Neural cell (in vitro differentiated cells): ENCODE measurements at regions not wholly inside any gene's neighbourhood (a gene's known extent, or its start where the extent isn't known, plus 50 kb on each side); places are given as distances from the start of the nearest gene placed in this dataset.

Experiments used
- H2AFZ ChIP-seq: fragments of 200-600, 300-800 bp; sonication (generic), shearing (Covaris generic); 2 replicates; pipeline ENCODE4 v1.6.0; 2014; ENCODE audit warnings: low read depth, mild to moderate bottlenecking, antibody characterized with exemption, low read length, moderate library complexity
- H3F3A ChIP-seq: fragments of 200-600 bp; shearing (Covaris generic); 2 replicates; pipeline ENCODE4 v1.6.1; 2016; ENCODE audit warnings: mild to moderate bottlenecking, moderate library complexity, mixed read lengths, antibody characterized with exemption, low read length; ENCODE audit not compliant: insufficient read depth, poor library complexity, severe bottlenecking
- H3K27ac ChIP-seq: fragments of 200-600, 300-800 bp; sonication (generic), shearing (Covaris generic); 2 replicates; pipeline ENCODE4 v1.5.1; 2014; ENCODE audit warnings: mild to moderate bottlenecking, low read length, moderate library complexity
- H3K27me3 ChIP-seq: fragments of 300-800, 200-600 bp; sonication (generic), shearing (Covaris generic); 2 replicates; pipeline ENCODE4 v1.6.0; 2014; ENCODE audit warnings: mild to moderate bottlenecking, low read depth, low read length, moderate library complexity; ENCODE audit not compliant: insufficient read depth
- H3K36me3 ChIP-seq: fragments of 300-800, 200-600 bp; sonication (generic), shearing (Covaris generic); 2 replicates; pipeline ENCODE4 v1.5.1; 2014; ENCODE audit warnings: mild to moderate bottlenecking, antibody characterized with exemption, low read length, moderate library complexity; ENCODE audit not compliant: insufficient read depth
- H3K4me2 ChIP-seq: fragments of 300-800, 200-600 bp; sonication (generic), shearing (Covaris generic); 2 replicates; pipeline ENCODE4 v1.6.0; 2014; ENCODE audit warnings: mild to moderate bottlenecking, low read length
- H3K4me3 ChIP-seq: fragments of 300-800, 200-600 bp; sonication (generic), shearing (Covaris generic); 2 replicates; pipeline ENCODE4 v1.5.1; 2014; ENCODE audit warnings: mild to moderate bottlenecking, low read length, moderate library complexity
- H3K79me2 ChIP-seq: fragments of 200-600 bp; shearing (Covaris generic); replicated peaks from 2 replicates; pipeline ENCODE4 v1.6.0; 2014; ENCODE audit warnings: mild to moderate bottlenecking, low read length, moderate library complexity; ENCODE audit not compliant: insufficient read depth
- H3K9ac ChIP-seq: fragments of 300-800, 200-600 bp; sonication (generic), shearing (Covaris generic); 2 replicates; pipeline ENCODE4 v1.6.1; 2016; ENCODE audit warnings: mild to moderate bottlenecking, low read length, mixed read lengths
- H3K9me2 ChIP-seq: fragments of 200-600 bp; shearing (Covaris generic); 2 replicates; pipeline ENCODE4 v1.6.1; 2016; ENCODE audit warnings: mild to moderate bottlenecking, low read length, mixed read lengths; ENCODE audit not compliant: insufficient read depth
- H3K9me3 ChIP-seq: fragments of 200-600, 300-800 bp; sonication (generic), shearing (Covaris generic); 2 replicates; pipeline ENCODE4 v1.6.1; 2016; ENCODE audit warnings: mild to moderate bottlenecking, mixed run types, low read length, moderate library complexity, mixed read lengths
- H4K20me1 ChIP-seq: fragments of 200-600 bp; shearing (Covaris generic); 2 replicates; pipeline ENCODE4 v1.6.1; 2016; ENCODE audit warnings: mild to moderate bottlenecking, mixed run types; ENCODE audit not compliant: insufficient read depth
- CTCF ChIP-seq: fragments of 450-650 bp; IDR thresholded peaks from 2 replicates; pipeline ENCODE4 v1.5.1; 2014; ENCODE audit warnings: antibody characterized with exemption, mild to moderate bottlenecking, moderate library complexity; ENCODE audit not compliant: poor library complexity, severe bottlenecking
- EP300 ChIP-seq: fragments of 450-650 bp; conservative IDR thresholded peaks from 2 replicates; pipeline ENCODE4 v1.6.1; 2014; ENCODE audit warnings: antibody characterized with exemption, mild to moderate bottlenecking, moderate library complexity; ENCODE audit not compliant: poor library complexity, severe bottlenecking
- EZH2 ChIP-seq: fragments of 200-600, 300-800 bp; shearing (Covaris generic), sonication (generic); IDR thresholded peaks from 2 replicates; pipeline ENCODE4 v1.6.1; 2014; ENCODE audit warnings: antibody characterized with exemption, low read length, borderline replicate concordance, mild to moderate bottlenecking; ENCODE audit not compliant: insufficient read depth, poor library complexity, severe bottlenecking
- MXI1 ChIP-seq: fragments of 450-650 bp; conservative IDR thresholded peaks from 2 replicates; pipeline ENCODE4 v1.6.1; 2014; ENCODE audit warnings: antibody characterized with exemption, mild to moderate bottlenecking; ENCODE audit not compliant: poor library complexity, severe bottlenecking
- POLR2AphosphoS5 ChIP-seq: IDR thresholded peaks from 2 replicates; pipeline ENCODE4 v1.6.1; 2012
- RAD21 ChIP-seq: fragments of 450-650 bp; conservative IDR thresholded peaks from 2 replicates; pipeline ENCODE4 v1.6.1; 2014; ENCODE audit warnings: antibody characterized with exemption, mild to moderate bottlenecking, moderate library complexity
- SMC3 ChIP-seq: fragments of 450-650 bp; conservative IDR thresholded peaks from 2 replicates; pipeline ENCODE4 v1.6.1; 2014; ENCODE audit warnings: antibody characterized with exemption, mild to moderate bottlenecking, moderate library complexity; ENCODE audit not compliant: poor library complexity
- TAF1 ChIP-seq: IDR thresholded peaks from 2 replicates; pipeline ENCODE4 v1.6.1; 2012; ENCODE audit warnings: low read depth
- TF ChIP-seq, protein P1 (sequence below): IDR thresholded peaks from 2 replicates; pipeline ENCODE4 v1.6.1; 2012; ENCODE audit warnings: borderline replicate concordance

- Histone ChIP-seq H3K4me2 (no peak overlapping the region), H4K20me1 (no peaks in the 10 kb centered on the region), H3K9ac (no peak overlapping the region), H3K36me3 (no peaks in the 10 kb centered on the region), H3K79me2 (no peaks in the 10 kb centered on the region), H3K27me3 (no peaks in the 10 kb centered on the region), H3K9me2 (no peaks in the 10 kb centered on the region), H3K9me3 (no peaks in the 10 kb centered on the region), H3K27ac (no peak overlapping the region), H3K4me3 (no peak overlapping the region), H2AFZ (no peak overlapping the region), H3F3A (no peaks in the 10 kb centered on the region)
- TF ChIP-seq TAF1 (no peak), EP300 (no peak), EZH2 (no peak), MXI1 (no peak), RAD21 (no peak), SMC3 (no peak), CTCF (no peak), POLR2AphosphoS5 (no peak)
- TF ChIP-seq, protein P1, sequence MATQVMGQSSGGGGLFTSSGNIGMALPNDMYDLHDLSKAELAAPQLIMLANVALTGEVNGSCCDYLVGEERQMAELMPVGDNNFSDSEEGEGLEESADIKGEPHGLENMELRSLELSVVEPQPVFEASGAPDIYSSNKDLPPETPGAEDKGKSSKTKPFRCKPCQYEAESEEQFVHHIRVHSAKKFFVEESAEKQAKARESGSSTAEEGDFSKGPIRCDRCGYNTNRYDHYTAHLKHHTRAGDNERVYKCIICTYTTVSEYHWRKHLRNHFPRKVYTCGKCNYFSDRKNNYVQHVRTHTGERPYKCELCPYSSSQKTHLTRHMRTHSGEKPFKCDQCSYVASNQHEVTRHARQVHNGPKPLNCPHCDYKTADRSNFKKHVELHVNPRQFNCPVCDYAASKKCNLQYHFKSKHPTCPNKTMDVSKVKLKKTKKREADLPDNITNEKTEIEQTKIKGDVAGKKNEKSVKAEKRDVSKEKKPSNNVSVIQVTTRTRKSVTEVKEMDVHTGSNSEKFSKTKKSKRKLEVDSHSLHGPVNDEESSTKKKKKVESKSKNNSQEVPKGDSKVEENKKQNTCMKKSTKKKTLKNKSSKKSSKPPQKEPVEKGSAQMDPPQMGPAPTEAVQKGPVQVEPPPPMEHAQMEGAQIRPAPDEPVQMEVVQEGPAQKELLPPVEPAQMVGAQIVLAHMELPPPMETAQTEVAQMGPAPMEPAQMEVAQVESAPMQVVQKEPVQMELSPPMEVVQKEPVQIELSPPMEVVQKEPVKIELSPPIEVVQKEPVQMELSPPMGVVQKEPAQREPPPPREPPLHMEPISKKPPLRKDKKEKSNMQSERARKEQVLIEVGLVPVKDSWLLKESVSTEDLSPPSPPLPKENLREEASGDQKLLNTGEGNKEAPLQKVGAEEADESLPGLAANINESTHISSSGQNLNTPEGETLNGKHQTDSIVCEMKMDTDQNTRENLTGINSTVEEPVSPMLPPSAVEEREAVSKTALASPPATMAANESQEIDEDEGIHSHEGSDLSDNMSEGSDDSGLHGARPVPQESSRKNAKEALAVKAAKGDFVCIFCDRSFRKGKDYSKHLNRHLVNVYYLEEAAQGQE: no peak
Observed at GRCh38 chr3:18791182-18791581, 357.1 kb upstream of the KCNH8 start.

DNA sequence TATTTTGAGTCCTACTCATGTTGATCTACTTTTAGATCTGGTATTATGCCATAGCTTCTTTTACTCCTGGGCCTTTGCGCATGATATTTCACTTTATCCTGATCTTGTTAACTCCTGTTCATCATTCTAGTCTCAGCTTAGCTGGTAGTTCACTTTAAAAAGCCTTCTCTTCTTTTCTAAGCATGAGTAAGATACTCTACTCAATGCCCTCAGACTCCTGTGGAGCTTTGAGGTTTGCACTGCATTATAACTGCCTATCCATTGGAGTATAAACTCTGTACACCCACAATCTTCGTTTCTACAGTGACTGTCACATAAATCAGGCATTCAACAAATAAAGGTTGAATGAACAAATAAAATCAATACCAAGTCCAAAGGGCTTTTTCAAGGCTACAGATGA lies 357.9 kb upstream of the KCNH8 start:
- Histone ChIP-seq H3K9me3 (no peaks in the 10 kb centered on the region), H3K36me3 (no peaks in the 10 kb centered on the region), H3K27ac (no peak overlapping the region), H3K79me2 (no peaks in the 10 kb centered on the region), H3K9me2 (no peaks in the 10 kb centered on the region), H3F3A (no peaks in the 10 kb centered on the region), H2AFZ (no peak overlapping the region), H3K4me3 (no peak overlapping the region), H3K9ac (no peak overlapping the region), H3K4me2 (no peak overlapping the region), H3K27me3 (no peaks in the 10 kb centered on the region), H4K20me1 (no peaks in the 10 kb centered on the region)
- no peak for TF ChIP-seq SMC3
- no peak for TF ChIP-seq POLR2AphosphoS5
- no peak for TF ChIP-seq EZH2
- TF ChIP-seq TAF1: no peak
- TF ChIP-seq, protein P1: no peak
- TF ChIP-seq MXI1: no peak
- no peak for TF ChIP-seq CTCF
- no peak for TF ChIP-seq RAD21
- no peak for TF ChIP-seq EP300
